ENCODE measurements at regions not wholly inside any gene's neighbourhood (a gene's known extent, or its start where the extent isn't known, plus 50 kb on each side); places are given as distances from the start of the nearest gene placed in this dataset.
"Not testable (repeated sequence)": the region's sequence is repeated elsewhere in the genome, so short reads cannot be mapped to it uniquely, and the experiment has no call there.

DNA sequence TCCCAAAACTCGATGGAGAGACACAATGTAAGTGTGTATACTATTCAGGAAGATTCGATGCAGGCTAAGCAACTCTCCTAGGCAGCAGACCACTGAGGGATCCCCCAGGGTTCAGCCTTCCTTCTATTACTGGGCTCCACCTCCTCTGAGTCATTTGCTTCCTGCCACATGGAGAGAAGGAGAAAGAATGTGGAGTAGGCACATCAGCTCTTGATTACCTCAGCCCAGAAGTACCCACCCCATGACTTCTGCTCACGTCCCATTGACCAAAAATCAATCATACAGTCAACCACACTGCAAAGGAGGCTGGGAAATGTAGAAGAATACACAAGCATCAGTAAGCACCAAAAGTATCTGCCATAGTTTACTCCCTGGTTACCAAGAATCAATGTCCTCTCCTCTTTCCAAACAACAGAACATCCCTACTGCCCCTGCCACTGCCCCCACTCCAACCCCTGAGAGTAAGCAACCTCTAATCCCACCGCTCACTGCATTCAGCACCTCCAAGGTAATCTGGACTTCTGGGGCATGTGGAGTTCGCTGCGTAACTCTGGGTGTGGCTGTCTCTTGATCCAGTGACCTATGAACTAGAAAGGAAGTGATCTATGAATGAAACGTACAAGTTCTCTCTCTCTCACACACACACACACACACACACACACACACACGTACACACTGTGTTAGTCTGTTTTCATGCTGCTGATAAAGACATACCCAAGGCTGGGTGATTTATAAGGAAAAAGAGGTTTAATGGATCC, 91.2 kb upstream of the C1QTNF7 start:
- no peak for DNase-seq (ENCODE audit: low read depth in 1 of 2, low spot score in 1 of 2)

DNA sequence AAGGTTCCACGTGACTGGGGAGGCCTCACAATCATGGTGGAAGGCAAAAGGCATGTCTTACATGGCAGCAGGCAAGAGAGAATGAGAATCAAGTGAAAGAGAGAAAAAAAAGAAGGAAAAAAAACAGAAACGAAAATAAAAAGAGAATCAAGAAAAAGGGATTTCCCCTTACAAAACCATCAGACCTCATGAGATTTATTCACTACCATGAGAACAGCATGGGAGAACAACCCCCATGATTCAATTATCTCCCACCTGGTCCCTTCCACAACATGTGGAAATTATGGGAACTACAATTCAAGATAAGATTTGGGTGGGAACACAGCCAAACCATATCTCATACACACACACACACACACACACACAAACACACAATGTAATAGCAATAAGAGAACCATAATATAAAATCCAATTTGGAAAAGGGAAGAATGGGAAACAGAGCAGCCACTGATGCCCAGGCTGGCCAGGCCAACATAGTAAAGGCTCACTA, 90.6 kb upstream of the C1QTNF7 start:
- DNase-seq (ENCODE audit: low read depth in 1 of 2, low spot score in 1 of 2): not testable (repeated sequence)

DNA sequence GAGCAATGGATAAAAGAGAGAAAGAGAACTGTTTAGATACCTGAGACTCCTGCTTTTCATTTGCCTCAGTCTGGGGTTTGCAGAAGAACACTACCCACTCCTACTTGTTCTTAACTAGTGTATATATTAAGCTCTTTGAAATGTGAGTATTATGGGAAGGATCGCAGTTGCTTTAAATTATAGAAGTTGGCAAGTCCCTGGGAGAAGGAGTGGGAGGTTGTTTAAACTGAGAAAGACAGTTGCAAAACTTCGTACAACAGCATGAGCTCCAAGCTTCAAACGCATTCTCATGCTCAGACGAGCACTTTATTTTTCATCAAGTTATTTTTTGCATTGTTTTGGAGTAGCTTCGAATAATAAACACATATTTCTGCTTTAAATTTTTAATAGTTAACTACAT, 88.1 kb upstream of the C1QTNF7 start:
- DNase-seq (ENCODE audit: low read depth in 1 of 2, low spot score in 1 of 2): no peak

DNA sequence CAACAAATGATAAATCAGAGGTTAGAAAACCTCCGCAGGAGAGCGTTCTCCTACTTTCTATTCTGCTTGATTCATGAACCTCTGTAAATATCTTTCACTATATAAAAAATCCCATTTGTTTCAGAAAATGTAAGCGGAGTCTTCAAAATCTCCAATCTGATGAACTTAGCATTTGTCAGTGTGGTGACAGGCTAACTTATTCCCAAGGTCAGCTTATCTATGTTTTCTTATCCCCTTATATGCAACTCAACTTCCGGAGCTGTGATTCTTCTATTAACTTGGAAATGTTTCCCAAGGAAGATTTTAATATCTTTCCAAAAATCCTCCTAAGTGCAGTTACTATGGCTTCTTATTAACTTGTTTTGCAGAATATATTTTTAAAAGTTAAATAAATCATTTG, 87.5 kb upstream of the C1QTNF7 start:
- DNase-seq (ENCODE audit: low read depth in 1 of 2, low spot score in 1 of 2): no peak

DNA sequence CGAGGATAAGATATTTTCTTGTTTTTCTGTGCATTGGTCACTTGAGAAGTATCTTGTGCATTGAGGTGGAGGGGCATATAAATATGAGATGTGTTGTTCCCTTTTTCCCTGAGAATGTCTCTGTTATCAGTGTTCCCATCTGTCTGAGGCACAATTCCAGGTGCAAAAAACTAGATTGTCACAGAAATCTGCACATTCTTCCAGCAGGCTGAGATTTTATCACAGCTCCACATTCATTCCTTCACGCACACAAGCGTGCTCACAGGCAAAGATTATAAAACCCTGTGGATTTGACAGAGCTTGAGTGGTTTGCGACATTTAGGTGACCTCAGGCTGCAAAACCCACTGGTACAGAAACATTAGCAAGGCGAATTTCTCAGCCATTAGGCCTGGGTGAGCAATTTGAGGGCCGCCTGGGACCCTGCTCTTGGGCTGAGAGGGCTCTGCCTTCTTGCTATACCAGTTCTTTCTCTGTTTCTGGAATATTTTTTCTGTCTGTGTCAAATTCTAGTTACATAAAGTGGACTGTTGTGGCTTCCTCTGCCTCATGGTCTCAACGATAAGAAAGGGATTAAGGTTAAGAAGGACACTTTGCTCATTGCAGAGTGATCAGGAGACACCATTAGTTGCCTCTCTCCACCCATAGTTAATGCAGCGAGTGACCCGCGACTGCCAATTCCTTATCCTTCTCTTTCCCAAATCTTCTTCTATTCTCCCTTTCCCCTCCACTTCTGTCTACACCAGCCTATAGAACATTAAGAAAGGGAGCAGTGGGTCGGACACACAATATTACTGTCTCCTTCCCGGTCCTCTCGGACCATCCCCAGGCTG, 86.7 kb upstream of the C1QTNF7 start:
- no peak for DNase-seq (ENCODE audit: low read depth in 1 of 2, low spot score in 1 of 2)

GRCh38 chr4:15341733-15342300, 86.0 kb upstream of the C1QTNF7 start:
- no peak for DNase-seq (ENCODE audit: low read depth in 1 of 2, low spot score in 1 of 2)

- DNase-seq (ENCODE audit: low read depth in 1 of 2, low spot score in 1 of 2): no peak
Observed at GRCh38 chr4:15343000-15343399, 84.8 kb upstream of the C1QTNF7 start.

- no peak for DNase-seq (ENCODE audit: low read depth in 1 of 2, low spot score in 1 of 2)
Observed at GRCh38 chr4:15343581-15343980, 84.3 kb upstream of the C1QTNF7 start.

GRCh38 chr4:15344041-15344440, 83.8 kb upstream of the C1QTNF7 start:
- DNase-seq (ENCODE audit: low read depth in 1 of 2, low spot score in 1 of 2): no peak

- no peak for DNase-seq (ENCODE audit: low read depth in 1 of 2, low spot score in 1 of 2)
Observed at GRCh38 chr4:15345134-15345533, 82.7 kb upstream of the C1QTNF7 start.

- DNase-seq (ENCODE audit: low read depth in 1 of 2, low spot score in 1 of 2): no peak
Observed at GRCh38 chr4:15348236-15348635, 79.6 kb upstream of the C1QTNF7 start.

GRCh38 chr4:15348695-15349094, 79.1 kb upstream of the C1QTNF7 start:
- no peak for DNase-seq (ENCODE audit: low read depth in 1 of 2, low spot score in 1 of 2)

- no peak for DNase-seq (ENCODE audit: low read depth in 1 of 2, low spot score in 1 of 2)
Observed at GRCh38 chr4:15349531-15349935, 78.3 kb upstream of the C1QTNF7 start.

DNA sequence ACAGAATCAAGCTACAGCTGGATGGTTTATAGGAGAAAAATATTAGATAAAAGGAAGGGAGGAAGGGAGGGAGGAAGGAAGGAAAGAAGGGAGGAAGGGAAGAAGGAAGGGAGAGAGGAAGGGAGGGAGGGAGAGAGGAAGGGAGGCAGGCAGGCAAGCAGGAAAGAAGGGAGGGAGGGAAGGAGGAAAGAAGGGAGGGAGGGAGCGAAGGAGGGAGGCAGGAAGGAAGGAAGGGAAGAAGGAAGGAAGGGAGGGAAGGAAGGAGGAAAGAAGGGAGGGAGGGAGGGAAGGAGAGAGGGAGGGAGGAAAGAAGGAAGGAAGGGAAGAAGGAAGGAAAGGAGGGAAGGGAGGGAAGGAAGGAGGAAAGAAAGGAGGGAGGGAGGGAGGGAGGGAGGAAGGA, 77.9 kb upstream of the C1QTNF7 start:
- no peak for DNase-seq (ENCODE audit: low read depth in 1 of 2, low spot score in 1 of 2)

GRCh38 chr4:15352524-15352923, 75.3 kb upstream of the C1QTNF7 start:
- no peak for DNase-seq (ENCODE audit: low read depth in 1 of 2, low spot score in 1 of 2)

- no peak for DNase-seq (ENCODE audit: low read depth in 1 of 2, low spot score in 1 of 2)
Observed at GRCh38 chr4:15353207-15353606, 74.6 kb upstream of the C1QTNF7 start.

- no peak for DNase-seq (ENCODE audit: low read depth in 1 of 2, low spot score in 1 of 2)
Observed at GRCh38 chr4:15354371-15355297, 73.2 kb upstream of the C1QTNF7 start.

- no peak for DNase-seq (ENCODE audit: low read depth in 1 of 2, low spot score in 1 of 2)
Observed at GRCh38 chr4:15361529-15361928, 66.3 kb upstream of the C1QTNF7 start.

- DNase-seq (ENCODE audit: low read depth in 1 of 2, low spot score in 1 of 2): no peak
Observed at GRCh38 chr4:15362541-15362940, 65.3 kb upstream of the C1QTNF7 start.

GRCh38 chr4:15364183-15364582, 63.6 kb upstream of the C1QTNF7 start:
- DNase-seq (ENCODE audit: low read depth in 1 of 2, low spot score in 1 of 2): no peak

- DNase-seq (ENCODE audit: low read depth in 1 of 2, low spot score in 1 of 2): no peak
Observed at GRCh38 chr4:15365641-15366040, 62.2 kb upstream of the C1QTNF7 start.

All from activated T-helper 1 cell treated with anti-CD3 and anti-CD28 coated beads, Interleukin-2, amount 50 U/mL, for 16 hours (primary cell).